Fibroblast of mammary gland (primary cell): ENCODE measurements at regions not wholly inside any gene's neighbourhood (a gene's known extent, or its start where the extent isn't known, plus 50 kb on each side); places are given as distances from the start of the nearest gene placed in this dataset.
"Not testable (repeated sequence)": the region's sequence is repeated elsewhere in the genome, so short reads cannot be mapped to it uniquely, and the experiment has no call there.

ENCODE experiments used
- DNase-seq: peaks from one replicate; pipeline ENCODE4 v3.0.0-alpha.2; 2010; ENCODE audit warnings: low read depth
- H3K4me3 ChIP-seq: 2 replicates; pipeline ENCODE4 v1.5.1; 2011; ENCODE audit warnings: low read depth, mild to moderate bottlenecking, low read length, moderate library complexity; ENCODE audit not compliant: control insufficient read depth
- TF ChIP-seq, protein P1 (sequence below): conservative IDR thresholded peaks from 2 replicates; pipeline ENCODE4 v1.5.1; 2011; ENCODE audit warnings: low read depth, low read length, inconsistent platforms; ENCODE audit not compliant: control insufficient read depth, insufficient read depth

DNA sequence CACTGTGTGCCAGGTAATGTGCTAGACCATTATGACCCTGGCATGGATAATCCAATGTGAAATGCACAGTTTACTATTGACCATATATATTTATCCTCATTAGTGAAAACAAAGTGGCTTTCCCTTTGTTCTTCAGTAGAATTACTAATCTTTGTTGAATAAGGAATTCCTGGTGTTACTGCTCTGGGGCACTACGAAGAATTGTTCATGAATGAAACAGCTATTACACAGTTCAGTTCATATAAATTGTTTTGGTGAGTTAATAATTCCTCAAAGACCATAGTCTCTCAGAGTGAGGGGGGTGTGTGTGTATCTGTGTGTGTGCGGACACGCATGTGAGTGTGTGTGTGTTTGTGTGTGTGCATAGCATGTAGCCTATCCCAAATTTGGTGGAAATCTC is 668.0 kb upstream of the MBL2 start:
- TF ChIP-seq, protein P1, sequence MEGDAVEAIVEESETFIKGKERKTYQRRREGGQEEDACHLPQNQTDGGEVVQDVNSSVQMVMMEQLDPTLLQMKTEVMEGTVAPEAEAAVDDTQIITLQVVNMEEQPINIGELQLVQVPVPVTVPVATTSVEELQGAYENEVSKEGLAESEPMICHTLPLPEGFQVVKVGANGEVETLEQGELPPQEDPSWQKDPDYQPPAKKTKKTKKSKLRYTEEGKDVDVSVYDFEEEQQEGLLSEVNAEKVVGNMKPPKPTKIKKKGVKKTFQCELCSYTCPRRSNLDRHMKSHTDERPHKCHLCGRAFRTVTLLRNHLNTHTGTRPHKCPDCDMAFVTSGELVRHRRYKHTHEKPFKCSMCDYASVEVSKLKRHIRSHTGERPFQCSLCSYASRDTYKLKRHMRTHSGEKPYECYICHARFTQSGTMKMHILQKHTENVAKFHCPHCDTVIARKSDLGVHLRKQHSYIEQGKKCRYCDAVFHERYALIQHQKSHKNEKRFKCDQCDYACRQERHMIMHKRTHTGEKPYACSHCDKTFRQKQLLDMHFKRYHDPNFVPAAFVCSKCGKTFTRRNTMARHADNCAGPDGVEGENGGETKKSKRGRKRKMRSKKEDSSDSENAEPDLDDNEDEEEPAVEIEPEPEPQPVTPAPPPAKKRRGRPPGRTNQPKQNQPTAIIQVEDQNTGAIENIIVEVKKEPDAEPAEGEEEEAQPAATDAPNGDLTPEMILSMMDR: no peak
- no peak overlapping the region for H3K4me3 ChIP-seq
- no peak for DNase-seq

DNA sequence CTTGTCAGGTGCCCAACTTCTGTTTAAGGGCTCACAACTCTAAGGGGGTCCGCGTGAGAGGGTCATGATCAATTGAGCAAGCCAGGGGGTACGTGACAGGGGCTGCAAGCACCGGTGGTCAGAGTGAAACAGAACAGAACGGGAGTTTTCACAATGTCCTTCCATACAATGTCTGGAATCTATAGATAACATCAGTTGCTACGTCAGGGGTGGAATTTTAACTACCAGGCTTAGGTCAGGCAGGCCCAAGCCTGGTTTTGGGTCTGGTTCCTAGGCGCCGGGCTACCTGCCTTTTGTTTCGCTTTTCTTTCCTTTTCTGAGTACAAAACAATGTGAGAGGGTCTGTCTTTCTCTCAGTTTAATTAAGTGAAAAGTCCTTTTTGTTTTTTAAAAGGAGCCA is 666.5 kb upstream of the MBL2 start:
- H3K4me3 ChIP-seq, DNase-seq: not testable (repeated sequence)

DNA sequence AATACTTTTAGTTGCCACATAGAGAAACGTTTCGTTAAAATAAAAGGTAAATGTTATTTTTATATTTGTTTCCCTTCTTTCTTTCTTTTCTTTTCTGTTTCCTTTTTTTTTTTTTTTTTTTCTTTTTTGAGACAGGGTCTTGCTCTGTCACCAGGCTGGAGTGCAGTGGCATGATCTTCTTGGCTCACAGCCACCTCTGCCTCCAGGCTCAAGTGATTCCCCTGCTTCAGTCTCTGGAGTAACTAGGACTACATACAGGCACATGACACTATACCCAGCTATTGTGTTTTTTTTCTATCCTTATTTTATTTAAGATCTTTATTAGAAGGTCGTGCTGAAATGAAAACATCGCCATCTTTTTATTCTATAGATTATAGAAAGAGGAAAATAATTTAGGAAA is 661.8 kb upstream of the MBL2 start:
- DNase-seq: no peak
- no peak overlapping the region for H3K4me3 ChIP-seq
- TF ChIP-seq, protein P1: no peak

DNA sequence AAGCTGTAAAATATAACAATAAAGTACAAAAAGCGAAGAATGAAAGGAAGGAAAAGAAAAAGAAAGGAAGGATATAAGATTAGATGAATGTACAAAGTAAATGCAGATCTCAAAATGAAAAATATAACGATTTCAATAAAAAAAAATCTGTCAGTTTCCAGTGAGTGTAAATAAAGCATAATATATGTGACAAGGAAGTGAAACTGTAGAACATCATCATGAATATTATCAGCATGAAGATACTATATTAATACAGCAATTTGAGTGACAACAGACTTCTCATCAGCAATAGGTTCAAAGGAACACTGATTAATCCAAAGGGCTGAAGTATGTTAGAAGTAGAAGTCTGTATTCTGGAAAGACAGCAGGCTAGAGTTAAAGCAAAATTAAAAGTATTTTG is 659.5 kb upstream of the MBL2 start:
- TF ChIP-seq, protein P1: no peak
- DNase-seq: no peak
- H3K4me3 ChIP-seq: no peak overlapping the region

DNA sequence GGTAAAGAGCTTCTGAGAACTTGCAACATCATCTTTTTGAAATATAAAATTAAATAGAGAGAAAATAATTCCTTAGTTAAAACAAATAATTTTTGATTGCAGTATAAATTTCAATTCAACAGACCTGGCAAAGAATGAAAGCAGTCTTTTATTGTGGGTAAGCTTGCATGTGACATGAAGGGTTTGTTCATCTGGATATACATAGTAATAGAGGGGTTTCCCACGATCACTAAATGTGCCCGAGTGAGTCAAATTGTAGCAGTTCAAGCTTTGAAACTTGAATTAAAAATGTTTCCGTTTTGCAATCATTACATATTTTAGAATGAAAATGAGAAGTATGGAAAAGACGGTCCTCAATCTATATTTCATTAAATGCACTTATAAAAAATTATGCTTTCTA is 658.4 kb upstream of the MBL2 start:
- no peak for DNase-seq
- H3K4me3 ChIP-seq: no peak overlapping the region
- TF ChIP-seq, protein P1: no peak

DNA sequence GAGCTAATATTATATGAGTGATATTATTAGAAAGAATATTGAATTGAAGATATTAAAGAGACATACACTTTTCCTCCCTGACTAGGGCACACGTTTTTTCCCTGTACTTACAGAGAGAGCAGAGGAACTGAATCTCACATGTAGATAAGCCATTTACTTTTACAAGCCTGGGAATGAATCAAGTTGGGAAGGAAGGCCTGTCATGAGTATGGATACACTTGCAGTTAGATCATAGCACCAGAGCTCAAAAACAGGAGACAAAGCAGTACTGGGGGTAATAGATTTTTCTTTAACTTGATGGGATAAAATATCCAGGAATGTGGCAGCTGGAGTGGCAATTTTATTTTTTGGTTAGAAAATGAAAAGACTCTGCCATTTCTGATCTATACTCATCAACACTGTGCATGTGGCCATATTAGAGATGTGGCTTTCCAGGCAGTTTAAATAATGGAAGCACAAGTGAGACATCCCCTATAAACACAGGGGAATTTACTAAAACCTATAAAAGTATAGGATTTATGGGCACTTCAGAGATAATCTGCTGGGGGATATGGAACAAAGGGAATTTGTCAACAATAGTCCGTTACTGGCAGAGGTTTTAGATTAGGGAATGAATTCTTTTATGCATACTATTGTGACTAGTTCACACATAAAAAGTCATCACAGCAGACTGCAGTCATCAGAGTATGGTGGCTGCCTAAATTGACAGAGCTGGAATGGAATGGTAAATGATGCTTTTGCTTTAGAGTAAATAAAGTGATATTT is 657.7 kb upstream of the MBL2 start:
- DNase-seq: no peak
- TF ChIP-seq, protein P1: no peak
- H3K4me3 ChIP-seq: no peak overlapping the region

DNA sequence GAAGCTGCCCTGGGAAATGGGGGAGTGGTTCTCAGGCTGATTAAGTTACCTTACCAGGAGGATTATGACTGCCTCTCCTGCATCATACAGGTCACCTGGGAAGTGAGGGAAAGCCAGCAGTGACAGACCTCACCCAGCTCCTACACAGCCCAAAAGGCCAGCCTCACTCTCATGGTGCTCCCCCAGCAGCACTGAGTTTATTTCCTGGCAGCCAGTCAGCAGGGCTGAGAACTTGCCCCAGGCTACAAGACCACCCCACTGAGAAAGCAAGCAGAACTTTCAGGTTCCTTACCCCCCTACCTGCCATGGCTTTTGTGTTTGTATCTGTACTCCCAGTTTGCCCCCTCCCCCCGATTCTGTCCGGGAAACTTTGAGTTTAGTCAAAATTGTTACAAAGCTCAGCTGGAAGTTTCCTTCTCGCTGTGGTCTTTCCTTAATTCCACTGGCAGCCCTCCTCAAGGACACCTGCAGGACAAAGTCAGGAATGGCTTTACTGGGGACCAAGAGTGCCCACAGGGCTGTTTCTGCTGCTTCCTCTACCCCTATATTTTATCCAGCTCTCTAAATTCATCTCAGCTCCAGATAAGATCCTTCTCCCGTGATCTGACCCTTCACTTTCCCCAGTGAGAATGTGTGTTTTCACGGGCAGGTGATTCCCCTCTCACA is 649.8 kb upstream of the MBL2 start:
- TF ChIP-seq, protein P1: no peak
- no peak for DNase-seq
- H3K4me3 ChIP-seq: no peak overlapping the region
